WI38 (cell line): ENCODE measurements at regions not wholly inside any gene's neighbourhood (a gene's known extent, or its start where the extent isn't known, plus 50 kb on each side); places are given as distances from the start of the nearest gene placed in this dataset.

Experiments
- H3K4me3 ChIP-seq: 2 replicates; pipeline ENCODE4 v1.5.1; 2011; ENCODE audit warnings: low read depth, mild to moderate bottlenecking, control low read depth, low read length
- TF ChIP-seq, protein P1 (sequence below): IDR thresholded peaks from 2 replicates; pipeline ENCODE4 v1.5.1; 2012; ENCODE audit warnings: low read depth, mild to moderate bottlenecking, control low read depth, low read length

DNA sequence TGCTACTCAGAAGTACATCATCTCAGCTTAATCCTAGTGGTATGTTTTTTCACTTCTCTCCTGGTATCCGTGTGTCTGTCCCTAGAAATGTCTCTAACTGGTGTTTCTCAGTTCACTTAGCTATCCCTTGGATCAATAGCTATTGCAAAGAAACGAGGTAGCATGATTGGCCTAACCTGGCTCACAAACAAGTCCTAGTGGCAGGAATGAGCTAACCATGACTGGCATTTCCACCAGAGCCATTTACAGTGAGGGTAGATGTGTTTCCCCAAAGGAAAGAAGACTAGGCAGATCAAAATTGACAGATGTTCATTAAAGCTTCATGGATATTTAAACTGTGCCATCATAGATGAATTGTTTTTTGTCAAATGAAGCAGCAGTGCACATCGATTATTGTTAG lies 82.5 kb downstream of the PALM2AKAP2 start:
- TF ChIP-seq, protein P1, sequence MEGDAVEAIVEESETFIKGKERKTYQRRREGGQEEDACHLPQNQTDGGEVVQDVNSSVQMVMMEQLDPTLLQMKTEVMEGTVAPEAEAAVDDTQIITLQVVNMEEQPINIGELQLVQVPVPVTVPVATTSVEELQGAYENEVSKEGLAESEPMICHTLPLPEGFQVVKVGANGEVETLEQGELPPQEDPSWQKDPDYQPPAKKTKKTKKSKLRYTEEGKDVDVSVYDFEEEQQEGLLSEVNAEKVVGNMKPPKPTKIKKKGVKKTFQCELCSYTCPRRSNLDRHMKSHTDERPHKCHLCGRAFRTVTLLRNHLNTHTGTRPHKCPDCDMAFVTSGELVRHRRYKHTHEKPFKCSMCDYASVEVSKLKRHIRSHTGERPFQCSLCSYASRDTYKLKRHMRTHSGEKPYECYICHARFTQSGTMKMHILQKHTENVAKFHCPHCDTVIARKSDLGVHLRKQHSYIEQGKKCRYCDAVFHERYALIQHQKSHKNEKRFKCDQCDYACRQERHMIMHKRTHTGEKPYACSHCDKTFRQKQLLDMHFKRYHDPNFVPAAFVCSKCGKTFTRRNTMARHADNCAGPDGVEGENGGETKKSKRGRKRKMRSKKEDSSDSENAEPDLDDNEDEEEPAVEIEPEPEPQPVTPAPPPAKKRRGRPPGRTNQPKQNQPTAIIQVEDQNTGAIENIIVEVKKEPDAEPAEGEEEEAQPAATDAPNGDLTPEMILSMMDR, result no peak
- H3K4me3 ChIP-seq, result no peak overlapping the region

DNA sequence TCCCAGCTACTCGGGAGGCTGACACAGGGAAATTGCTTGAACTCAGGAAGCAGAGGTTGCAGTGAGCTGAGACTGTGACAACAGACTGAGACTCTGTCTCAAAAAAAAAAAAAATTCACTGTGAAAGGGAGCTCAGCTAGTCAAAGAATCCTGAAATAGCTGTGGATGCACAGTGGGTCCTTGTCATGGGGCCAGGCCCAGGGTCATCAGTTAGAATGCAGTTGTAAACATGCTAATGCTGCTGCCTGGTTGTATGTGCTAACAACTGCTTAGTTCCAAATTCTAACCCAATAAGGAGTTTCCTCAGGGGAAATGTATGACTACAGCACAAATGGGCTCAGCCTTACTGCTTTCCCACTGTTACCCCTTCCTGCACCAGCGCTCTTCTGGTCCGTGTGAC lies 84.0 kb downstream of the PALM2AKAP2 start:
- H3K4me3 ChIP-seq, result no peak overlapping the region
- TF ChIP-seq, protein P1, result no peak

DNA sequence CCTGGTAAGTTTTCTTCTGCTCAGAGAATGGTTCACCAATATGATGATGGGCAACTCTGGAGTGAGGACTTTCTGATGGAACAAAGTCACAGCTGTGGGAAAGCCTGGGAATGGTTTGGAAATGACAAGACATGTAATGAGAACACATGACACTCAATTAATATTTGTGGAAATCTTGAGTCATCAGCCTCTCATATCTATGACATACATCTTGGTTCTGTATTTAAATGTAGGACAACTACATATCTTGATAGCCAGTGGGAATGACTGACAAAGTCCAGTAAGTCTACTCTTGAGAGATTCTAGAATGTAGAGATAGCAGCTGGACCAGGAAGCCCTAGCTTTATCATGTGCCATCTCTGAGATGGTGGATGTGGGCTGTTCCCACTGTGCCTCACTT lies 85.5 kb downstream of the PALM2AKAP2 start:
- TF ChIP-seq, protein P1, result no peak

DNA sequence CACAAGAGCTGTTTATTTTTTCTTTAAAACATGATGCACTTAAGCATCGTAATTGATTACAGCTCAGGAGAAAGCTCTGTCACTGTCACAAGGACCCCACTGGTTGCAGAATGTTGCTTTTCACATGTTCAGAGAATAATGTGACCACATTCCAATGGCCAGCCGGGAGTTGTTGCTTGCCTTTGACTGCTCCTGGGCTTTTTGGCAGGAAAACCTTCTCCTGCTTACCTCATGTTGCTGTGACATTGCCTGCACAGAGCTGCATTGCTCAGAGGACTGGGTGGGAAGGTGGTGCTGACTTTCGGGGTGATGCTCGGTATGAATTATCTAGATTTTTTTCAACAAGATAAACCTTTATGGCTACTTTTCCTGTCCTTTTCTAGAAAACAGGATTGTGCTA lies 88.2 kb downstream of the PALM2AKAP2 start:
- TF ChIP-seq, protein P1, result no peak
- H3K4me3 ChIP-seq, result no peak overlapping the region

More for the DNA sequence above, 85.5 kb downstream of the PALM2AKAP2 start:
- no peak overlapping the region for H3K4me3 ChIP-seq

DNA sequence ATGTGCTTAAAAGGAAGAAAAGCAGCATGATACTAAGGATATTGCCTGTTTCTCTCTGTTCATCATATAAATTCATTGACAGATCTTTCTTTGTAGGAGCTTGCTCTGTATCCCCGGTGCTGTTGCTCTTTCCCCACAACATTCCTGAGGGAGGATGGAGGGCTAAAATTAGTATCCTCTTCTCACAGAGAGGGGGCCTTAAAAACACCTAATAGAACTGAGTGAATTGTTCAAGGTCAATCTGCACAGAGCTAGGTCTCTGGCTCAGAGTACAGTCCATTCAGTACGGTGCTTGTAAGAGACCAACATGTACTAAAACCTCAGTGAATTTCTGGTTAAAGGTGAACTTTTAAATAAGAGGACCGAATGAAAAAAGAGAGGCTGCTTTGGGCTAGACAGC lies 88.7 kb downstream of the PALM2AKAP2 start:
- H3K4me3 ChIP-seq, result no peak overlapping the region
- TF ChIP-seq, protein P1, result no peak

GRCh38 chr9:109870365-109870764 lies 90.4 kb downstream of the PALM2AKAP2 start:
- TF ChIP-seq, protein P1, result no peak
- H3K4me3 ChIP-seq, result no peak overlapping the region

- no peak overlapping the region for H3K4me3 ChIP-seq
- TF ChIP-seq, protein P1, result no peak
Measured at GRCh38 chr9:109872901-109873300, 92.9 kb downstream of the PALM2AKAP2 start.
